Smooth muscle cell (in vitro differentiated cells): ENCODE measurements at regions not wholly inside any gene's neighbourhood (a gene's known extent, or its start where the extent isn't known, plus 50 kb on each side); places are given as distances from the start of the nearest gene placed in this dataset.

Source experiments
- DNase-seq: peaks from one replicate; lab custom pipeline; 2025; ENCODE audit not compliant: unreplicated experiment; lab: John Stamatoyannopoulos, UW
- H2AFZ ChIP-seq: fragments of 200-600 bp; sonication (generic); 2 replicates; pipeline ENCODE4 v1.6.0; 2016; ENCODE audit warnings: antibody characterized with exemption, low read depth, mild to moderate bottlenecking
- H3F3A ChIP-seq: fragments of 200-600 bp; sonication (generic); 2 replicates; pipeline ENCODE4 v1.6.0; 2017; ENCODE audit warnings: antibody characterized with exemption, low read depth
- H3K27ac ChIP-seq: fragments of 200-600 bp; sonication (generic); 2 replicates; pipeline ENCODE4 v1.5.1; 2016; ENCODE audit warnings: low read depth, mild to moderate bottlenecking
- H3K27me3 ChIP-seq: fragments of 200-600 bp; sonication (generic); 2 replicates; pipeline ENCODE4 v1.6.1; 2016; ENCODE audit warnings: low read depth, mild to moderate bottlenecking
- H3K36me3 ChIP-seq: fragments of 200-600 bp; sonication (generic); 2 replicates; pipeline ENCODE4 v1.5.1; 2016; ENCODE audit warnings: low read depth
- H3K4me1 ChIP-seq: fragments of 200-600 bp; sonication (generic); 2 replicates; pipeline ENCODE4 v1.5.1; 2016; ENCODE audit warnings: low read depth
- H3K4me2 ChIP-seq: fragments of 200-600 bp; sonication (generic); 2 replicates; pipeline ENCODE4 v1.6.0; 2016; ENCODE audit warnings: mild to moderate bottlenecking
- H3K4me3 ChIP-seq: fragments of 200-600 bp; sonication (generic); 2 replicates; pipeline ENCODE4 v1.5.1; 2016; ENCODE audit warnings: mild to moderate bottlenecking
- H3K79me2 ChIP-seq: fragments of 200-600 bp; sonication (generic); 2 replicates; pipeline ENCODE4 v1.6.0; 2016; ENCODE audit warnings: low read depth, mild to moderate bottlenecking
- H3K9ac ChIP-seq: fragments of 200-600 bp; sonication (generic); 2 replicates; pipeline ENCODE4 v1.6.0; 2016; ENCODE audit warnings: low read depth
- H3K9me3 ChIP-seq: fragments of 200-600 bp; sonication (generic); replicated peaks from 2 replicates; pipeline ENCODE4 v1.5.1; 2016; ENCODE audit warnings: low read depth
- H4K20me1 ChIP-seq: fragments of 200-600 bp; sonication (generic); 2 replicates; pipeline ENCODE4 v1.6.0; 2016; ENCODE audit warnings: low read depth
- CTCF ChIP-seq: fragments of 200-600 bp; sonication (generic); IDR thresholded peaks from 2 replicates; pipeline ENCODE4 v1.5.1; 2017; ENCODE audit warnings: borderline replicate concordance, mild to moderate bottlenecking, antibody characterized with exemption; ENCODE audit not compliant: insufficient read depth, poor library complexity, severe bottlenecking
- WGBS: methylation state at CpG from one replicate; pipeline ENCODE4 v1.1.7; 2016; ENCODE audit warnings: low lambda C conversion rate; 5-methylcytosine and 5-hydroxymethylcytosine counted together

DNA sequence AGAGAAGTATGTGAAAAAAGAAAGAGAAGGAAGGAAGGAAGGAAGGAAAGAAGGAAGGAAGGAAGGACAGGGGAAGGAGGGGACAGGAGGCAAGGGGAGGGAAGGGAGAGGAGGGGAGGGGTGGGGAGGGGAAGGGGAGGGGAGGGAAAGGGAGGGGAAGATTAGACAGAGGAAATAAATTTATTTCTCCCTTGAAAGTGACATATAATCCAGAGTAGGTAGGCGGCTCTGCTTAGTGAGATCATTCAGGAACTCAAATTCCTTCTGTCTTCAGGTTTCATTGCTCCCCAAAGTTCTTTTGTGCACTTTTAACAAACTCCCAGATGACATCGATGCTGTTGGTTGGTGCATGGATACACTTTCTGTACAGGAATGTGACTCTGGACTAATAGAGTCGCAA is 594.7 kb upstream of the STEAP1 start:
- H3K27me3 ChIP-seq, result no peaks in the 10 kb centered on the region
- no peaks in the 10 kb centered on the region for H3K9me3 ChIP-seq
- no peak overlapping the region for H3K4me2 ChIP-seq
- no peak for DNase-seq
- H3K27ac ChIP-seq, result no peak overlapping the region
- H3F3A ChIP-seq, result no peaks in the 10 kb centered on the region
- no peaks in the 10 kb centered on the region for H4K20me1 ChIP-seq
- no peak overlapping the region for H3K4me3 ChIP-seq
- no peaks in the 10 kb centered on the region for H3K4me1 ChIP-seq
- H3K36me3 ChIP-seq, result no peaks in the 10 kb centered on the region
- H3K79me2 ChIP-seq, result no peaks in the 10 kb centered on the region
- H3K9ac ChIP-seq, result no peak overlapping the region
- TF ChIP-seq CTCF, result no peak
- WGBS, result 89% methylated on average over 3 of the region's 3 CpGs
- H2AFZ ChIP-seq, result no peak overlapping the region

DNA sequence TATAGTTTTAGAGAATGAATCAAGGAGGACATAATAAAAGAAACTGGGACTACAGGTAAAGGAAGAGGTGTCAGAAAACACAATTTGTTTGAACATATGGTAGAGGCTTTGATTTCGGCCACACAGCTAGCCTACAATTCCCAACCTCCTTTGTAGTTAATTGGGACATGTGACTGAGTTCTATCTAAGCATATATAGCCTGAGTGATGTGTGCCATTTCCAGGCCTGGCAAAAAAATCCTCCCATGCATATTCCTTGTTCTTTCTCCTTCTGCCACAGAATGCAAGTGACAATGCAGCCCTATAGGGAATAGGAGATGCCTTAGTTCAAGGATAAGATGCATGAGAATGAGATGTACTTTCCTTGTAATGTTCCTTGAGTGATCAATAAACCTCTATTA is 590.7 kb upstream of the STEAP1 start:
- Histone ChIP-seq H3K4me3 (no peak overlapping the region), H3F3A (no peaks in the 10 kb centered on the region), H3K27me3 (no peaks in the 10 kb centered on the region), H4K20me1 (no peaks in the 10 kb centered on the region), H3K4me2 (no peak overlapping the region), H3K27ac (no peak overlapping the region), H3K36me3 (no peaks in the 10 kb centered on the region), H2AFZ (no peak overlapping the region), H3K79me2 (no peaks in the 10 kb centered on the region), H3K9me3 (no peaks in the 10 kb centered on the region), H3K4me1 (no peaks in the 10 kb centered on the region), H3K9ac (no peak overlapping the region)
- no peak for DNase-seq
- no peak for TF ChIP-seq CTCF
- WGBS, result 77% methylated on average over 1 of the region's 1 CpG

GRCh38 chr7:89584896-89585295 is 569.4 kb upstream of the STEAP1 start:
- H2AFZ ChIP-seq, result no peak overlapping the region
- H3F3A ChIP-seq, result no peaks in the 10 kb centered on the region
- TF ChIP-seq CTCF, result no peak
- H3K4me2 ChIP-seq, result no peak overlapping the region
- no peaks in the 10 kb centered on the region for H3K4me1 ChIP-seq
- H3K27me3 ChIP-seq, result no peaks in the 10 kb centered on the region
- H3K9me3 ChIP-seq, result peaks cover 3% of the 10 kb centered on the region
- H4K20me1 ChIP-seq, result no peaks in the 10 kb centered on the region
- WGBS, result 83% methylated on average over 1 of the region's 1 CpG
- H3K79me2 ChIP-seq, result no peaks in the 10 kb centered on the region
- no peaks in the 10 kb centered on the region for H3K36me3 ChIP-seq
- no peak overlapping the region for H3K27ac ChIP-seq
- DNase-seq, result no peak
- no peak overlapping the region for H3K9ac ChIP-seq
- no peak overlapping the region for H3K4me3 ChIP-seq

GRCh38 chr7:89593125-89593524 is 561.1 kb upstream of the STEAP1 start:
- H3K9ac ChIP-seq, result no peak overlapping the region
- 82% methylated on average over 5 of the region's 5 CpGs for WGBS

More at GRCh38 chr7:89593125-89593524, 561.1 kb upstream of the STEAP1 start:
- Histone ChIP-seq H3K36me3 (no peaks in the 10 kb centered on the region), H3K4me3 (no peak overlapping the region), H3K27me3 (no peaks in the 10 kb centered on the region), H4K20me1 (no peaks in the 10 kb centered on the region), H3K27ac (no peak overlapping the region), H2AFZ (no peak overlapping the region), H3K4me2 (no peak overlapping the region), H3K9me3 (no peaks in the 10 kb centered on the region), H3F3A (no peaks in the 10 kb centered on the region), H3K4me1 (no peaks in the 10 kb centered on the region), H3K79me2 (no peaks in the 10 kb centered on the region)
- TF ChIP-seq CTCF, result no peak
- DNase-seq, result no peak
